ENCODE measurements at regions not wholly inside any gene's neighbourhood (a gene's known extent, or its start where the extent isn't known, plus 50 kb on each side); places are given as distances from the start of the nearest gene placed in this dataset.

- Histone ChIP-seq H3K4me1 (ENCODE audit: control insufficient read depth, insufficient read depth, low read length) (no peaks in the 10 kb centered on the region), H3K18ac (ENCODE audit: low read depth, low read length) (no peak overlapping the region), H3K14ac (replicated peaks; ENCODE audit: low read depth, low read length) (no peak overlapping the region), H2BK20ac (ENCODE audit: low read depth, low read length) (no peak overlapping the region), H3K27ac (ENCODE audit: insufficient read depth, low read length) (no peak overlapping the region), H4K91ac (ENCODE audit: insufficient read depth, low read depth, low read length) (no peak overlapping the region), H3K4me2 (ENCODE audit: low read depth, low read length) (no peak overlapping the region), H2AK5ac (ENCODE audit: low read depth, low read length) (no peak overlapping the region), H3K9ac (ENCODE audit: low read depth, low read length) (no peak overlapping the region), H3K4me3 (ENCODE audit: insufficient read depth, low read depth, low read length) (no peak overlapping the region), H2AFZ (replicated peaks; ENCODE audit: low read length, poor library complexity) (no peak overlapping the region), H3K79me1 (ENCODE audit: low read depth in 1 of 2, low read length in 2 of 2) (no peaks in the 10 kb centered on the region), H3K23ac (ENCODE audit: low read depth, low read length) (no peak overlapping the region), H2BK5ac (ENCODE audit: low read depth, low read length, poor library complexity, severe bottlenecking) (no peak overlapping the region), H4K20me1 (ENCODE audit: insufficient read depth, low read length) (no peaks in the 10 kb centered on the region), H4K5ac (ENCODE audit: low read depth, low read length) (no peak overlapping the region), H3K56ac (ENCODE audit: extremely low read depth, insufficient read depth, low read length) (no peak overlapping the region), H2AK9ac (replicated peaks; ENCODE audit: low read depth, low read length, poor library complexity) (no peak overlapping the region), H3K36me3 (ENCODE audit: control insufficient read depth, insufficient read depth, low read length) (no peaks in the 10 kb centered on the region), H2BK15ac (ENCODE audit: low read depth, low read length) (no peak overlapping the region), H3K4ac (ENCODE audit: low read depth, low read length) (no peak overlapping the region), H2BK120ac (ENCODE audit: low read depth, low read length) (no peak overlapping the region), H4K8ac (ENCODE audit: low read depth in 2 of 2, low read length in 2 of 2) (no peak overlapping the region), H3K27me3 (ENCODE audit: control insufficient read depth, insufficient read depth, low read length) (no peaks in the 10 kb centered on the region), H3K9me1 (ENCODE audit: insufficient read depth, low read length) (no peaks in the 10 kb centered on the region), H3K9me3 (ENCODE audit: control insufficient read depth, insufficient read depth, low read length) (peaks cover 8% of the 10 kb centered on the region)
- dilution Hi-C loops (cut with HindIII; ENCODE audit: low sequenced_read_pairs, unreplicated experiment) (no loop called here), intact Hi-C loops (cut with micrococcal nuclease) (no loop called here), in situ Hi-C loops (cut with MboI; ENCODE audit: low sequenced_read_pairs) (no loop called here)
- no CpG with 5 or more reads among the region's 2 CpGs for WGBS, 2 experiments (ENCODE audit: extremely low coverage in 2 of 2, insufficient read length in 1 of 2)
- CTCF ChIA-PET, result interaction anchor here (0.5 kb wide), 1 partner anchor 68 kb away, joined by 6 read pairs; no protein-coding TSS in a partner anchor
- ATAC-seq (ENCODE audit: low read depth) (no peak), DNase-seq (no peak)
- no TSS peak for BruUV-seq (replicated peaks)
- TF ChIP-seq ELK1 (IDR thresholded peaks at IDR 0.05; ENCODE audit: borderline replicate concordance, low read depth, low read length) (no peak), MAFK (IDR thresholded peaks at IDR 0.05; ENCODE audit: low read depth, low read length) (no peak), CEBPB (IDR thresholded peaks at IDR 0.05; ENCODE audit: low read depth, low read length) (no peak), RCOR1 (IDR thresholded peaks at IDR 0.05; ENCODE audit: insufficient replicate concordance, low read length) (no peak), USF2 (IDR thresholded peaks at IDR 0.05; ENCODE audit: low read depth, low read length) (no peak), MAZ (IDR thresholded peaks at IDR 0.05; ENCODE audit: borderline replicate concordance, low read depth, low read length) (no peak), RFX5 (IDR thresholded peaks at IDR 0.05; ENCODE audit: low read depth, low read length) (no peak), NFE2L2 (IDR thresholded peaks at IDR 0.05; ENCODE audit: low read depth, low read length) (no peak), SMC3 (IDR thresholded peaks at IDR 0.05; ENCODE audit: low read depth, low read length) (no peak), POLR2A (IDR thresholded peaks at IDR 0.05; ENCODE audit: low read depth, low read length) (no peak), RAD21 (IDR thresholded peaks at IDR 0.05; ENCODE audit: low read length) (no peak), CTCF (conservative IDR thresholded peaks at IDR 0.05; ENCODE audit: low read depth, low read length) (no peak), BHLHE40 (IDR thresholded peaks at IDR 0.05; ENCODE audit: low read depth, low read length) (no peak), CHD1 (IDR thresholded peaks at IDR 0.05; ENCODE audit: low read depth, low read length) (no peak), MXI1 (IDR thresholded peaks at IDR 0.05; ENCODE audit: borderline replicate concordance, low read depth, low read length) (no peak), FOS (IDR thresholded peaks at IDR 0.05; ENCODE audit: low read depth, low read length) (no peak)
- POLR2A ChIA-PET (ENCODE audit: unreplicated experiment), result no interaction called here
Measured at GRCh38 chr14:65991104-65991503, 495.1 kb upstream of the CCDC196 start.
